WTC11 (cell line): ENCODE measurements at regions not wholly inside any gene's neighbourhood (a gene's known extent, or its start where the extent isn't known, plus 50 kb on each side); places are given as distances from the start of the nearest gene placed in this dataset.

Source experiments
- CREB1 ChIP-seq: sonication (generic); formaldehyde crosslinking; IDR thresholded peaks from 2 replicates; pipeline ENCODE4 v1.8.0; 2023; ENCODE audit warnings: mild to moderate bottlenecking, missing genetic modification reagents
- OVOL2 ChIP-seq: fragments of 250-450 bp; sonication (Bioruptor Pico); IDR thresholded peaks from 2 replicates; pipeline ENCODE4 v1.9.0; 2021; ENCODE audit warnings: mild to moderate bottlenecking, borderline replicate concordance
- TF ChIP-seq, protein P1 (sequence below): fragments of 200-600 bp; IDR thresholded peaks from 2 replicates; pipeline ENCODE4 v1.8.0; 2022; ENCODE audit warnings: antibody characterized with exemption
- TF ChIP-seq, protein P2 (sequence below): sonication (generic); formaldehyde crosslinking; IDR thresholded peaks from 2 replicates; pipeline ENCODE4 v1.8.0; 2022; ENCODE audit warnings: mild to moderate bottlenecking, missing genetic modification reagents

DNA sequence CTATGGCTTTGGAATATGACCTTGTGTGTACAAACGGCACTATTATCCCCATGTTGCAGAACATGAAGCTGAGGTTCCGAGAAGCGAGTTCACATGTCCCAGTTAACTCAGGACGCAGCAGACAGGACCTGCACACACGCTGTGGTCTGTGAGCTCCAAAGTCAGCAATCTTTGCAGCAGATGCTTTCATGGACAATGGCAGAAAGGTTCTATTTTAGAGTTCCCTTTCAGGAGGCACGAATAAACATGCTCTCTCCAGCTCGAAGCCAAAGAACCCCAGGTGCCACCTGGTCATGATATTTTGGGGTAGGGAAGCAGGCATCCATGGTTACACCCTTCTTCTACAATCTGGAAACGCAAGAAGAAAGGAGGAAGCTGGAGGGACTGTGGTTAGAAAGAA, 412.0 kb downstream of the TMEM114 start:
- TF ChIP-seq, protein P1, sequence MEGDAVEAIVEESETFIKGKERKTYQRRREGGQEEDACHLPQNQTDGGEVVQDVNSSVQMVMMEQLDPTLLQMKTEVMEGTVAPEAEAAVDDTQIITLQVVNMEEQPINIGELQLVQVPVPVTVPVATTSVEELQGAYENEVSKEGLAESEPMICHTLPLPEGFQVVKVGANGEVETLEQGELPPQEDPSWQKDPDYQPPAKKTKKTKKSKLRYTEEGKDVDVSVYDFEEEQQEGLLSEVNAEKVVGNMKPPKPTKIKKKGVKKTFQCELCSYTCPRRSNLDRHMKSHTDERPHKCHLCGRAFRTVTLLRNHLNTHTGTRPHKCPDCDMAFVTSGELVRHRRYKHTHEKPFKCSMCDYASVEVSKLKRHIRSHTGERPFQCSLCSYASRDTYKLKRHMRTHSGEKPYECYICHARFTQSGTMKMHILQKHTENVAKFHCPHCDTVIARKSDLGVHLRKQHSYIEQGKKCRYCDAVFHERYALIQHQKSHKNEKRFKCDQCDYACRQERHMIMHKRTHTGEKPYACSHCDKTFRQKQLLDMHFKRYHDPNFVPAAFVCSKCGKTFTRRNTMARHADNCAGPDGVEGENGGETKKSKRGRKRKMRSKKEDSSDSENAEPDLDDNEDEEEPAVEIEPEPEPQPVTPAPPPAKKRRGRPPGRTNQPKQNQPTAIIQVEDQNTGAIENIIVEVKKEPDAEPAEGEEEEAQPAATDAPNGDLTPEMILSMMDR, result no peak
- TF ChIP-seq, protein P2, sequence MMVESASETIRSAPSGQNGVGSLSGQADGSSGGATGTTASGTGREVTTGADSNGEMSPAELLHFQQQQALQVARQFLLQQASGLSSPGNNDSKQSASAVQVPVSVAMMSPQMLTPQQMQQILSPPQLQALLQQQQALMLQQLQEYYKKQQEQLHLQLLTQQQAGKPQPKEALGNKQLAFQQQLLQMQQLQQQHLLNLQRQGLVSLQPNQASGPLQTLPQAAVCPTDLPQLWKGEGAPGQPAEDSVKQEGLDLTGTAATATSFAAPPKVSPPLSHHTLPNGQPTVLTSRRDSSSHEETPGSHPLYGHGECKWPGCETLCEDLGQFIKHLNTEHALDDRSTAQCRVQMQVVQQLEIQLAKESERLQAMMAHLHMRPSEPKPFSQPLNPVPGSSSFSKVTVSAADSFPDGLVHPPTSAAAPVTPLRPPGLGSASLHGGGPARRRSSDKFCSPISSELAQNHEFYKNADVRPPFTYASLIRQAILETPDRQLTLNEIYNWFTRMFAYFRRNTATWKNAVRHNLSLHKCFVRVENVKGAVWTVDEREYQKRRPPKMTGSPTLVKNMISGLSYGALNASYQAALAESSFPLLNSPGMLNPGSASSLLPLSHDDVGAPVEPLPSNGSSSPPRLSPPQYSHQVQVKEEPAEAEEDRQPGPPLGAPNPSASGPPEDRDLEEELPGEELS, result no peak
- no peak for TF ChIP-seq CREB1 (CRISPR knock-in tag)
- no peak for TF ChIP-seq OVOL2 (CRISPR knock-in tag)
